ENCODE measurements at regions not wholly inside any gene's neighbourhood (a gene's known extent, or its start where the extent isn't known, plus 50 kb on each side); places are given as distances from the start of the nearest gene placed in this dataset.
A peak's percentile ranks its signal among the peaks of the same experiment; 100 is the strongest.

GRCh38 chr5:158544388-158545339 lies 555.1 kb downstream of the EBF1 start:
- peaks cover 4% of the 10 kb centered on the region for H3K9me3 Mint-ChIP-seq (ENCODE audit: unreplicated experiment)
- no peaks in the 10 kb centered on the region for H3K4me1 Mint-ChIP-seq (ENCODE audit: low read depth, unreplicated experiment)
- peaks cover 4% of the 10 kb centered on the region for H3K36me3 Mint-ChIP-seq (ENCODE audit: unreplicated experiment)
- no peak overlapping the region for H3K27ac Mint-ChIP-seq (ENCODE audit: unreplicated experiment)
- no peak for TF ChIP-seq CTCF (IDR thresholded peaks at IDR 0.05; ENCODE audit: partially characterized antibody, unreplicated experiment)
- DNase-seq = no peak
- H3K27me3 Mint-ChIP-seq (ENCODE audit: unreplicated experiment) = peaks cover 1% of the 10 kb centered on the region
- H3K4me3 Mint-ChIP-seq (ENCODE audit: unreplicated experiment) = no peak overlapping the region

GRCh38 chr5:158543539-158544387 lies 556.0 kb downstream of the EBF1 start:
- H3K4me1 Mint-ChIP-seq (ENCODE audit: low read depth, unreplicated experiment) = no peaks in the 10 kb centered on the region
- peaks cover 4% of the 10 kb centered on the region for H3K9me3 Mint-ChIP-seq (ENCODE audit: unreplicated experiment)
- no peak for DNase-seq
- H3K27me3 Mint-ChIP-seq (ENCODE audit: unreplicated experiment) = peaks cover 1% of the 10 kb centered on the region
- H3K36me3 Mint-ChIP-seq (ENCODE audit: unreplicated experiment) = peaks cover 4% of the 10 kb centered on the region
- no peak overlapping the region for H3K27ac Mint-ChIP-seq (ENCODE audit: unreplicated experiment)
- H3K4me3 Mint-ChIP-seq (ENCODE audit: unreplicated experiment) = no peak overlapping the region
- no peak for TF ChIP-seq CTCF (IDR thresholded peaks at IDR 0.05; ENCODE audit: partially characterized antibody, unreplicated experiment)

- no peak for TF ChIP-seq CTCF (IDR thresholded peaks at IDR 0.05; ENCODE audit: partially characterized antibody, unreplicated experiment)
- H3K4me1 Mint-ChIP-seq (ENCODE audit: low read depth, unreplicated experiment) = no peaks in the 10 kb centered on the region
- H3K27me3 Mint-ChIP-seq (ENCODE audit: unreplicated experiment) = peaks cover 1% of the 10 kb centered on the region
- no peak for DNase-seq
- no peaks in the 10 kb centered on the region for H3K36me3 Mint-ChIP-seq (ENCODE audit: unreplicated experiment)
- no peak overlapping the region for H3K4me3 Mint-ChIP-seq (ENCODE audit: unreplicated experiment)
- H3K9me3 Mint-ChIP-seq (ENCODE audit: unreplicated experiment) = no peaks in the 10 kb centered on the region
- H3K27ac Mint-ChIP-seq (ENCODE audit: unreplicated experiment) = no peak overlapping the region
These were observed 558.0 kb downstream of the EBF1 start for GRCh38 chr5:158541536-158542297.

- H3K27me3 Mint-ChIP-seq (ENCODE audit: unreplicated experiment) = peaks cover 3% of the 10 kb centered on the region
- no peaks in the 10 kb centered on the region for H3K9me3 Mint-ChIP-seq (ENCODE audit: unreplicated experiment)
- no peak for TF ChIP-seq CTCF (IDR thresholded peaks at IDR 0.05; ENCODE audit: partially characterized antibody, unreplicated experiment)
- no peaks in the 10 kb centered on the region for H3K36me3 Mint-ChIP-seq (ENCODE audit: unreplicated experiment)
- peak; percentile 24 for DNase-seq
- H3K4me1 Mint-ChIP-seq (ENCODE audit: low read depth, unreplicated experiment) = peaks cover 5% of the 10 kb centered on the region
- H3K27ac Mint-ChIP-seq (ENCODE audit: unreplicated experiment) = no peak overlapping the region
- no peak overlapping the region for H3K4me3 Mint-ChIP-seq (ENCODE audit: unreplicated experiment)
These were observed 561.1 kb downstream of the EBF1 start for GRCh38 chr5:158538506-158539074.

All from glutamatergic neuron (in vitro differentiated cells).